GM21423 (cell line): ENCODE measurements at regions not wholly inside any gene's neighbourhood (a gene's known extent, or its start where the extent isn't known, plus 50 kb on each side); places are given as distances from the start of the nearest gene placed in this dataset.

Source experiments
- ATAC-seq: cut with Tn5 transposase; IDR thresholded peaks from one replicate; pipeline ENCODE4 v1.9.1; 2021; ENCODE audit warnings: mild to moderate bottlenecking, moderate library complexity; ENCODE audit not compliant: unreplicated experiment

DNA sequence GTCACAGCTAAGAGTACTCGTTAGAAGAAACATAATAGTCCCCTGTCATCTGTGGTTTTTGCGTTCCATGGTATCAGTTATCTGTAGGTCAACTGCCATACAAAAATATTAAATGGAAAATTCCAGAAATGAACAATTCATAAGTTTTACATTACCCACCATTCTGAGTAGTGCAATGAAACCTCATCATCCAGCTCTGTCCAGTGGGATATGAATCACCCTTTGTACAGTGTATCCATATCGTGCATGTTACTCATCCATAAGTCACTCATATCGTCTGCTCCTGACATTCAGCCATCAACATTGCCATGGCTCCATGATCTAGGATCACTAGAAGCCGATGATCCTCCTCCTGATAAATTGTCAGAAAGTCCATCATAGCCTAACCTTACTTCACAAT lies 174.9 kb upstream of the C11orf87 start:
- no peak for ATAC-seq

GRCh38 chr11:109249597-109249996 lies 172.4 kb upstream of the C11orf87 start:
- no peak for ATAC-seq

DNA sequence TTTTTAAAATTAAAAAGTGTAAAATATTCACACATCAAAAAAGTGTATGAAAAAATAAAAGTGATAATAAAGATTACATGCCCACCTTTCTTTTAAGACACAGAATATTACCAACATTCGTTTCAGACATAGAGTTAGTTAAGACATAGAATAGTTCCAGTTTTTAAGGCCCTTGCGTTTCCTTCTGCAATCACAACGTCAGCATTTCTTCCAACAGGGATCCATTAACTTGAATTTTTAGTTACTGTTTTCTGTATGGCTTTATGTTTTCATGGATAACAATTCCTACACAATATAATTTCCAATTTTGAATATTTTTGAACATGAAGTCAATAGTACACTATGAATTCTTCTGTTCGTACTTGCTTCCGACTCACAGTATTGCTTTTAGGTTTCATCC lies 170.8 kb upstream of the C11orf87 start:
- no peak for ATAC-seq

- no peak for ATAC-seq
Measured at GRCh38 chr11:109264128-109264527, 157.9 kb upstream of the C11orf87 start.

GRCh38 chr11:109267293-109268095 lies 154.5 kb upstream of the C11orf87 start:
- ATAC-seq: no peak

- ATAC-seq: no peak
Measured at GRCh38 chr11:109275931-109276330, 146.1 kb upstream of the C11orf87 start.

DNA sequence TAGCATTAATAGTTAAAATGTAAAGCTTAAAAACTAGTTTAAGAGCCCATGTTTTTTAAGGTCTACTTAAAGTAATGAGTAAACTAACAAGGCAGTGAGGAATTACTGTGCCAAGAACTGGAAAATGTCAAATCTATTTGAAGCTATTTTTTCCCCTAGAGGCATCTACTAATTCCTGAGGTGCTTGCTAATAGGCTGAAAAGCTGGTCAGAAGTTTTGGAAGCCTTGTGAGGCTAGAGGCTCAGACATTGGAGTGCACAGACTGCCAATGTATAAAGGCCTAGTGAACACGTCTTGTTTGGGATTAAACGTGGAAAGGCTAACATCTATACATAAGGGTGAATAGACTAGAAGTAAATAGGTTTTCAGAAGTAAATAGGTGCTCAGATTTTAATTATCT lies 136.5 kb upstream of the C11orf87 start:
- no peak for ATAC-seq

DNA sequence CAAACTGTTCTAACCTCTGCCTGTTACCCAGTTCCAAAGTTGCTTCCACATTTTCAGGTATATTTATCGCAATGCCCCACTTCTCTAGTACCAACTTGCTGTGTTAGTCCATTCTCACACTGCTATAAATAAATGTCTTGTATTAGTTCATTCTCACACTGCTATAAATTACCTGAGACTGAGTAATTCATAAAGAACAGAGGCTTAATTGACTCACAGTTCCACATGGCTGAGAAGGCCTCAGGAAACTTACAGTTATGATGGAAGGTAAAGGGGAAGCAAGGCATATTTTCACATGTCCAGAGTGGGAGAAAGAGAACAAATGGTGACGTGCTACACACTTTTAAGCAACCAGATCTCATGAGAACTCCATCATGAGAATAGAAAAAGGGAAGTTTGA lies 130.4 kb upstream of the C11orf87 start:
- ATAC-seq: no peak

DNA sequence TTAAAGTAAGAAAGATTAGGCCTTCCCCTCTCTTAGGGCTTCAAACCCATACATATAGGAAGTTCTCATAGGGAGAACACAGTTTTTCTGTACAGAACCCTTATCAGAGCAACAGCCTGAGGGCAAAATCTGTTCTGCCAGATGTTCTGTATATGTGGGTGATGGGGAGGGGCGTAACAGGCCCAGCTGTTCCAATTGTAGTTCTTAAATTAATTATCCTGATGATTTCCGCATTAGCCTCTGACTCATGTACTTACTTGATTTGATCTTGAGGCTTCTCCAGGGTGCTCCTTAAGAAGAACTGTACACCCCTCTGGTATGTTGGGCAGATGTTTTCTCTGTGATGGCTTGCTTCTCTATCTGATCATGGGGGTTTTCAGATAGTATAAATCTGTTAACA lies 123.1 kb upstream of the C11orf87 start:
- no peak for ATAC-seq

DNA sequence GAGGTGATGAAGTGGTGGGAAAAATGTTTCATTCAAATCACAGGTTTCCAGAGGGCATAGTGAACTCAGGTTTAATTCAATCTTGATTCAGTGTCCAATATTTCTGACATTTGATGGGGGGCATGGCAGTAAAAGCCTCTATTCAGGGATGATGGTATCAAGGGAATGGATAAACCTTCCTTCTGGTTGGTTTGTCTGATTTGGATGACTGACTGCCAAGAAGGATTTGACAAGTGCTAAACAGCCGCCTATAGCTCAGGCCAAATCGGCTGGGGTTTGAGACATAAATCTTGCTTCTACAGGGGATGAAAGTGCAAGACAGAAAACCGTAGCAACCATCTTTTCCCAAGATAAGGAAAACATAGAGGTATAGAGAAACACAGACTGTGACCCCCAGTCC lies 121.8 kb upstream of the C11orf87 start:
- ATAC-seq: no peak

DNA sequence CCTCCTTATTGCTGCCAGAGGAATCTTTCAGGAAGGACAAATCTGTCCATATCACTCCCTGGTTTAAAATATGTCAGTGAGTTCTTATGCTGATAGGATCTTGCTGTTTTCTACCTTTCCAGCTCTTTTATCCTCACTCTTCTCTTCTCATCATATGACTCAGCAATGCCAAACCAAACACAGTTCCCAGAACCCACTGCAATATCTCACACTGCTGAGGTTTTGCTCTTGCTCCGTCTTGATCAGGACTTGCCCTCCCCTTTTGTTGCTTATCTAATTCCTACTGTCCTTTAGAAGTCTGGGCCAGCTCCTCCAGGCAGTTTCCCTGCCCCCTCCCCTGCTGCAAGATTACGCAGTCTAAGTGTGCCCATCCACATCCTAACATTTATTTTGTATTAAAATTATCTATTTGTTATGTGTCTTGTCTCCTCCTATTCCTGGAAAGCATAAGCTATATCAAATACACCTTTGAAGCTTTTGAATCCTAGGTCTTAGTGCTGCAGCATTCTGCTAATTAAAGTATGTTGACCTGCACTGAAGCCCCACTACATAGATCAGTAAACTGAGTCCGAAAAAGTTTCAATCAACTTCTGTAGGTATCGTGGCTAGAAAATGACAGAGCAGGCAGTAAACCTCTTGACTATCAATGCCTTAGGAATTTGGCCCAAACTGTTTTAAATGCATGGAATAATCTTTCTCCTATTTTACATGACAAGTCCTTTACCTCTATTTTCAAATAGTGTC lies 119.2 kb upstream of the C11orf87 start:
- no peak for ATAC-seq

GRCh38 chr11:109303342-109303741 lies 118.6 kb upstream of the C11orf87 start:
- no peak for ATAC-seq

DNA sequence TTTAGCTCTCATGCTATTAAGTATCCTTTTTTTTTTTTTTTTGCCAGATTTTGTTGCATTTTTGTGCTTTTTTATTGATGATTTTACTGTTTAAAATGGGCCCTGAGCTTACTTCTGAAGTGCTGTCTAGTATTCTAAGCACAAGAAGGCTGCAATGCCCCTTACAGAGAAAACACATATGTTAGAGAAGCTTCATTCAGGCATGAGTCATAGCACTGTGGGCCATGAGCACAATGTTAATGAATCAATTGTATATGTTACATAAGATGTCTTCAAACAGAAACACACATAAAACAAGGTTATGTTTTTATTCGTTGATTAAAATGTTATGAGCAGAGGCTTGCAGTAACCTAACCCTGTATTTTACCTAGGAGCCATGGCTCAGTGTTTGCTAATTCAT lies 117.8 kb upstream of the C11orf87 start:
- ATAC-seq: no peak

- no peak for ATAC-seq
Measured at GRCh38 chr11:109305009-109305408, 117.0 kb upstream of the C11orf87 start.

GRCh38 chr11:109306322-109306721 lies 115.7 kb upstream of the C11orf87 start:
- no peak for ATAC-seq

DNA sequence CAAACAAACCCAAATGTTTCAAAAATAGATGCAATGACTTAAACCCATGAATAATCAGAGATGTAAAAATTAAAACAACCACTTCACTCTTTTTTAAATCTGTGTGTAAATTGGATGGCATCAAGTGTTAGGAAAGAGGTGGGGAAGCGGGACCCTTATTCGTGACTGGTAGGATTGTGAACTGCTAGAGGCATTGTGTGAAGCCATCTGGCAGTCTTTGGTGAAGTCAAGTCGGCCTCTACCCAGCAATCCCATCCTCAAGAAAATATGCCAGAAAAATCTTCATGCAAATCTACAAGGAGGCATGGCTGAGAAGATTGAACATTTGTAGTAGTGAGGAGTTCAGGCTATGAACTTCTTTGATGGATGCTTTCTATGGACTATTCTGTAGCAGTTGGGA lies 114.6 kb upstream of the C11orf87 start:
- no peak for ATAC-seq

- no peak for ATAC-seq
Measured at GRCh38 chr11:109308551-109308950, 113.4 kb upstream of the C11orf87 start.

GRCh38 chr11:109309153-109309552 lies 112.8 kb upstream of the C11orf87 start:
- ATAC-seq: no peak

DNA sequence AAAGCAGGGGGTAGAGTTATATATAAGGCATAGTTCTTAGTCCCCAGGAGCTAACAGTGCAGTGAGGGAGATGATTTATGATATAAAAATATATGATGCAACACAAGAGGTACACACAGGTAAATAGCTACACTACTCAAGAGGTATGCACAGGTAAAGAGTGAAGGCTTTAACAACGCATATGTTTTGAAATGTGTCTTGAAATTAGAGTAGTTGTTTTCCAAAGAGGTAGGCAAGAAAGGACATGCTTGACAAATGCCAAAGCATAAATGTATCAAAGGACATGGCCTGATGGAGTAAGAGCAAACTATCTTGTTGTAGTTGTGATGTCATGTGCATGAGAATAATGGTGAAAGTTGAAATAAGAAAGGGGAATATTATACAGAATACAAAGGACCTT lies 104.3 kb upstream of the C11orf87 start:
- no peak for ATAC-seq

- no peak for ATAC-seq
Measured at GRCh38 chr11:109320595-109320994, 101.4 kb upstream of the C11orf87 start.

- ATAC-seq: no peak
Measured at GRCh38 chr11:109326781-109327180, 95.2 kb upstream of the C11orf87 start.

DNA sequence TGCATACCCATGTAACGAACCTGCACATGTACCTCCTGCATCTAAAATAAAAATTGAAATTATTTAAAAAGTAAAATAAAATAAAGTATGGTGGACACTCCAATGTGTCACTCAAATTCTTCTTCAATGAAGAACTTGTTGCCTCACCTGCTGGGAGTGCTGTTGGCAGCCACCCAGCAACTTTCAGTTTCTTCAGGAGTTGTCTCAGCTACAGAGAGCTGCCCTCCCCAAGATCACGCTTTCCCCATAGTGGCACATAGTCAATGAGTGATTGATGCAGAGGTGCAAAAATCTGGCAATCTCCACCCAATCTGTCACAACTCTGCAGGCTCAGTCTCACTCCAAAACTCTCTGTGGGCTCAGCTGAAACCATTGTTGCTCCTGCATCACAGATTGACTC lies 92.3 kb upstream of the C11orf87 start:
- no peak for ATAC-seq
